ENCODE measurements at regions not wholly inside any gene's neighbourhood (a gene's known extent, or its start where the extent isn't known, plus 50 kb on each side); places are given as distances from the start of the nearest gene placed in this dataset.

- H3K9me3 Mint-ChIP-seq, result no peaks in the 10 kb centered on the region
- H3K36me3 Mint-ChIP-seq, result no peaks in the 10 kb centered on the region
- H3K4me1 Mint-ChIP-seq (ENCODE audit: unreplicated experiment), result peaks cover 32% of the 10 kb centered on the region
- TF ChIP-seq, protein P1, sequence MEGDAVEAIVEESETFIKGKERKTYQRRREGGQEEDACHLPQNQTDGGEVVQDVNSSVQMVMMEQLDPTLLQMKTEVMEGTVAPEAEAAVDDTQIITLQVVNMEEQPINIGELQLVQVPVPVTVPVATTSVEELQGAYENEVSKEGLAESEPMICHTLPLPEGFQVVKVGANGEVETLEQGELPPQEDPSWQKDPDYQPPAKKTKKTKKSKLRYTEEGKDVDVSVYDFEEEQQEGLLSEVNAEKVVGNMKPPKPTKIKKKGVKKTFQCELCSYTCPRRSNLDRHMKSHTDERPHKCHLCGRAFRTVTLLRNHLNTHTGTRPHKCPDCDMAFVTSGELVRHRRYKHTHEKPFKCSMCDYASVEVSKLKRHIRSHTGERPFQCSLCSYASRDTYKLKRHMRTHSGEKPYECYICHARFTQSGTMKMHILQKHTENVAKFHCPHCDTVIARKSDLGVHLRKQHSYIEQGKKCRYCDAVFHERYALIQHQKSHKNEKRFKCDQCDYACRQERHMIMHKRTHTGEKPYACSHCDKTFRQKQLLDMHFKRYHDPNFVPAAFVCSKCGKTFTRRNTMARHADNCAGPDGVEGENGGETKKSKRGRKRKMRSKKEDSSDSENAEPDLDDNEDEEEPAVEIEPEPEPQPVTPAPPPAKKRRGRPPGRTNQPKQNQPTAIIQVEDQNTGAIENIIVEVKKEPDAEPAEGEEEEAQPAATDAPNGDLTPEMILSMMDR (conservative IDR thresholded peaks at IDR 0.05), result no peak
- DNase-seq (ENCODE audit: extremely low spot score, unreplicated experiment), result no peak
- H3K27me3 Mint-ChIP-seq, result peaks cover 23% of the 10 kb centered on the region
- peak overlapping the region; percentile 68 for H3K27ac Mint-ChIP-seq
- peak overlapping the region; percentile 69 for H3K4me3 Mint-ChIP-seq
These were observed 78.4 kb downstream of the TSPAN17 start for GRCh38 chr5:176725521-176726280.

DNA sequence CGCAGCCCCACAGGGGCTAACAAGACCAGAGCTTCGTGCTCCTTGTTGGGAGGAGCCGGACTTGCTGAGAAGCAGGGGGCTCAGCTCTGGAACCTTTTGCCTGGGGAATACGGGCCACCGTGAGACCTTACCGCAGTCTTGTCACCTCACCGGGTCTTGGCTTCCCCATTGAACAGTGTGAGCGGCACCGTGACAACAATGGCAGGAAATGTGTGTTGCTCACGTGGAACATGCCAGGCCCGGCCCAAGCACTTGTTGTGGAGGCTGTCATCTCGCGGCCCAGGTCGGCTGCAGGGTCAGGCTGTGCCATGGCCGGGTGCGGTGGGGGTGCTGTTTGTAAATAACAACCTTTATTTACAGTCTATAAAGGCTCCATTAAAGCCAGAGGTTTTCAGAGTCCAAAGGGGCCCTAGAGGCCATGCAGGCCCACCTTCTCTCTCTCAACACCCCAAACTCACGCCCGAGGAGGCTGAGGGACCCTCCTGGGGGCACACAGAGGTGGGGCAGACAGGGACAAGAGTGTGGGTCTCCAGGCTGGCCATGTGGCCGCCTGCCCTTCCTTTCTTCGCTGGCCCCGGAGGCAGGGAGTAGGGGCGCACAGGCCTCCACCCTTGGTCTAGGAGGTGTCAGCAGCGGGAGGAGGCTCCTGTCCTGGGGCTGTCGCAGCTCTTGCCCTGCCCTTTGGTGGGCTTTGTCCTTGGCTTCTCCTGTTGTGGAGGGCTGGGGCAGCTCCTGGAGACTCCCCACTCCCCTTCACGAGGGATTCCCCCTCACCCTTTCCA lies 79.7 kb downstream of the TSPAN17 start:
- Mint-ChIP-seq H3K36me3 (no peaks in the 10 kb centered on the region), H3K27me3 (peaks cover 32% of the 10 kb centered on the region), H3K4me3 (no peak overlapping the region), H3K4me1 (ENCODE audit: unreplicated experiment) (peaks cover 27% of the 10 kb centered on the region), H3K27ac (no peak overlapping the region), H3K9me3 (no peaks in the 10 kb centered on the region)
- TF ChIP-seq, protein P1 (conservative IDR thresholded peaks at IDR 0.05), result no peak
- DNase-seq (ENCODE audit: extremely low spot score, unreplicated experiment), result no peak

- Mint-ChIP-seq H3K4me3 (no peak overlapping the region), H3K9me3 (no peaks in the 10 kb centered on the region), H3K27me3 (peaks cover 38% of the 10 kb centered on the region), H3K36me3 (no peaks in the 10 kb centered on the region), H3K27ac (no peak overlapping the region), H3K4me1 (ENCODE audit: unreplicated experiment) (peaks cover 27% of the 10 kb centered on the region)
- DNase-seq (ENCODE audit: extremely low spot score, unreplicated experiment), result no peak
- TF ChIP-seq, protein P1 (conservative IDR thresholded peaks at IDR 0.05), result no peak
These were observed 80.2 kb downstream of the TSPAN17 start for GRCh38 chr5:176727528-176727900.

- peaks cover 39% of the 10 kb centered on the region for H3K27me3 Mint-ChIP-seq
- no peak overlapping the region for H3K27ac Mint-ChIP-seq
- H3K36me3 Mint-ChIP-seq, result no peaks in the 10 kb centered on the region
- H3K4me3 Mint-ChIP-seq, result no peak overlapping the region
- no peak for DNase-seq (ENCODE audit: extremely low spot score, unreplicated experiment)
- peaks cover 23% of the 10 kb centered on the region for H3K4me1 Mint-ChIP-seq (ENCODE audit: unreplicated experiment)
- H3K9me3 Mint-ChIP-seq, result no peaks in the 10 kb centered on the region
- TF ChIP-seq, protein P1 (conservative IDR thresholded peaks at IDR 0.05), result no peak
These were observed 80.8 kb downstream of the TSPAN17 start for GRCh38 chr5:176727983-176728675.

DNA sequence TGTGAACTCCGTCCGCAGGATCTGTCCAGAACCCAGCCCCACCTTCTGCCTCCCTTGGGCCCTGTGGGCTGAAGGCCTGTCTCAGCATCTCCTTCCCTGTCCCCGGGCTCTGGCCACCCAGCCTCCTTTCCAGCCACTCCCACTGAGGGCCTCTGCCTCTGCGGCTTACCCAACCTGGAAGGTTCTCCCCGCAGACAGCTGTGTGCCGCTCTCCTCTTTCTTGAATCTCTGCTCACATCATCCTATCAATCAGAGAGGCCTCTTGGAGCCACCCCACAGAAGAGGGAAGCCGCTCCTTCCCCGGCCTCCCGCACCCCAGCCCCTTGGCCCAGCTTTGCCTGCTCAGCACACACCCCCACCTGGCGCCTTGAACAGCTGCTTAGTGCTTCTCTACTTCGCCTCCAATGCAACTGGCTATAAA lies 81.5 kb upstream of the UNC5A start:
- Mint-ChIP-seq H3K4me1 (ENCODE audit: unreplicated experiment) (peaks cover 23% of the 10 kb centered on the region), H3K27me3 (peaks cover 39% of the 10 kb centered on the region), H3K4me3 (no peak overlapping the region), H3K9me3 (no peaks in the 10 kb centered on the region), H3K27ac (no peak overlapping the region), H3K36me3 (no peaks in the 10 kb centered on the region)
- DNase-seq (ENCODE audit: extremely low spot score, unreplicated experiment), result no peak
- TF ChIP-seq, protein P1 (conservative IDR thresholded peaks at IDR 0.05), result no peak
